Uterus (tissue), 3 donors: ENCODE measurements at regions not wholly inside any gene's neighbourhood (a gene's known extent, or its start where the extent isn't known, plus 50 kb on each side); places are given as distances from the start of the nearest gene placed in this dataset.

Source experiments
- DNase-seq, 2 donors: peaks; one replicate each; pipeline ENCODE4 v3.0.0-alpha.2; 2019 to 2020
- H3K27ac ChIP-seq, 2 donors: fragments of 200-600 bp; sonication (generic); 1 replicate in 1 of 2; 2 replicates in 1 of 2; pipeline ENCODE4 v1.5.1; 2016 to 2018
- H3K27me3 ChIP-seq, 2 donors: fragments of 200-600 bp; sonication (generic); one replicate each; pipeline ENCODE4 v1.5.1; 2018 to 2019; ENCODE audit warnings: control low read depth in 1 of 2
- H3K36me3 ChIP-seq, 2 donors: fragments of 200-600 bp; sonication (generic); one replicate each; pipeline ENCODE4 v1.5.1; 2019; ENCODE audit warnings: control low read depth in 1 of 2
- H3K4me1 ChIP-seq, 2 donors: fragments of 200-600 bp; sonication (generic); one replicate each; pipeline ENCODE4 v1.5.1; 2018 to 2019; ENCODE audit warnings: control low read depth in 1 of 2
- H3K4me3 ChIP-seq, 2 donors: fragments of 200-600 bp; sonication (generic); 1 replicate in 1 of 2; 2 replicates in 1 of 2; pipeline ENCODE4 v1.5.1; 2018 to 2019; ENCODE audit warnings: mild to moderate bottlenecking in 1 of 2
- H3K9me3 ChIP-seq, 2 donors: fragments of 200-600 bp; sonication (generic); one replicate each; pipeline ENCODE4 v1.5.1; 2019; ENCODE audit warnings: control low read depth in 1 of 2
- CTCF ChIP-seq, 4 experiments: fragments of 200-600 bp in 2 of 4; fragments of 450-650 bp in 2 of 4; sonication (generic) in 2 of 4; IDR thresholded peaks; one replicate each; pipeline ENCODE4 v1.5.1; 2016 to 2019; ENCODE audit warnings: antibody characterized with exemption in 4 of 4, mild to moderate bottlenecking in 2 of 4, moderate library complexity in 1 of 4
- POLR2A ChIP-seq, 2 donors: fragments of 450-650 bp; IDR thresholded peaks; one replicate each; pipeline ENCODE4 v1.6.1; 2016; ENCODE audit warnings: antibody characterized with exemption in 2 of 2, mild to moderate bottlenecking in 1 of 2, moderate library complexity in 1 of 2
- intact Hi-C: fragments of 100-400 bp; cut with DNase I; formaldehyde crosslinking; loops from one replicate; pipeline ENCODE4 v1.15.1; 2023; ENCODE audit warnings: low total_unique reads
- donor health status: DM: yes; HTN: yes; CAD: no.

DNA sequence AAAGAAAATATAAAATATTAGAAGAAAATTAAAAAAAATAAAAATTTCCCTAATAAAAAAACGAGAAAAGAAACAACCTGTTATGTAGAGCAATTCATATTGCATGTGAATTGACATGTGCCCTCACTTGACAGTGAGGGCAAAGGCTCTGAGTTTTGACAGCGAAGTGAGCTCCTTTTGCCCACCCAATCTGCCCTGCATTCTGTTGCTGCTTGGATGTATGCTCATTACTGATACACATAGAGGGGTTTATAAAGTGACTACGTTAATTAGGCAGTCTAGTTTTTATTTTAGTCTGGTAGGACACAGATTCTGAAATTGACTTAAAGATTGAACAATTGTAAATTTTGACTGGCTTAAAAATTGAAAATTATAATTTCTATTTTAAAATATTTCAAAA is 949.4 kb downstream of the TLE4 start:
- Histone ChIP-seq H3K4me1 (no peaks in the 10 kb centered on the region), H3K4me3 (no peak overlapping the region), H3K27ac (no peak overlapping the region), H3K9me3 (no peaks in the 10 kb centered on the region), H3K27me3 (no peaks in the 10 kb centered on the region), H3K36me3 (no peaks in the 10 kb centered on the region)
- TF ChIP-seq CTCF (IDR thresholded peaks at IDR 0.05): no peak
- no peak for TF ChIP-seq POLR2A (IDR thresholded peaks at IDR 0.05)
- DNase-seq: no peak
- intact Hi-C loops: no loop called here

- Histone ChIP-seq H3K9me3 (no peaks in the 10 kb centered on the region), H3K36me3 (no peaks in the 10 kb centered on the region), H3K4me3 (no peak overlapping the region), H3K4me1 (no peaks in the 10 kb centered on the region), H3K27ac (no peak overlapping the region), H3K27me3 (no peaks in the 10 kb centered on the region)
- no peak for DNase-seq
- TF ChIP-seq POLR2A (IDR thresholded peaks at IDR 0.05) (no peak), CTCF (IDR thresholded peaks at IDR 0.05) (no peak)
- intact Hi-C loops: no loop called here
These were observed 948.5 kb downstream of the TLE4 start for GRCh38 chr9:80520231-80520630.

- no peaks in the 10 kb centered on the region for H3K27me3 ChIP-seq
- H3K27ac ChIP-seq: no peak overlapping the region
- no peak overlapping the region for H3K4me3 ChIP-seq
- intact Hi-C loops: no loop called here
- TF ChIP-seq POLR2A (IDR thresholded peaks at IDR 0.05) (no peak), CTCF (IDR thresholded peaks at IDR 0.05) (no peak)
- no peaks in the 10 kb centered on the region for H3K4me1 ChIP-seq
- no peak for DNase-seq
- no peaks in the 10 kb centered on the region for H3K36me3 ChIP-seq
- H3K9me3 ChIP-seq: no peaks in the 10 kb centered on the region
These were observed 946.7 kb downstream of the TLE4 start for GRCh38 chr9:80518441-80518840.

- Histone ChIP-seq H3K4me3 (no peak overlapping the region), H3K27ac (no peak overlapping the region), H3K36me3 (no peaks in the 10 kb centered on the region), H3K27me3 (no peaks in the 10 kb centered on the region), H3K9me3 (no peaks in the 10 kb centered on the region), H3K4me1 (no peaks in the 10 kb centered on the region)
- DNase-seq: no peak
- TF ChIP-seq POLR2A (IDR thresholded peaks at IDR 0.05) (no peak), CTCF (IDR thresholded peaks at IDR 0.05) (no peak)
- intact Hi-C loops: no loop called here
These were observed 944.9 kb downstream of the TLE4 start for GRCh38 chr9:80516679-80517078.

GRCh38 chr9:80509358-80509757 is 937.6 kb downstream of the TLE4 start:
- H3K4me3 ChIP-seq: no peak overlapping the region
- TF ChIP-seq POLR2A (IDR thresholded peaks at IDR 0.05) (no peak), CTCF (IDR thresholded peaks at IDR 0.05) (no peak)
- intact Hi-C loops: no loop called here
- no peak overlapping the region for H3K27ac ChIP-seq
- no peaks in the 10 kb centered on the region for H3K27me3 ChIP-seq
- no peaks in the 10 kb centered on the region for H3K9me3 ChIP-seq
- H3K36me3 ChIP-seq: no peaks in the 10 kb centered on the region
- no peak for DNase-seq
- no peaks in the 10 kb centered on the region for H3K4me1 ChIP-seq
